Spleen (tissue), 7 donors: ENCODE measurements at regions not wholly inside any gene's neighbourhood (a gene's known extent, or its start where the extent isn't known, plus 50 kb on each side); places are given as distances from the start of the nearest gene placed in this dataset.

Experiments
- CTCF ChIP-seq, 11 experiments: fragments of 200-600 bp in 7 of 11; fragments of 450-650 bp in 4 of 11; sonication (generic) in 4 of 11; IDR thresholded peaks in 8 of 11; conservative IDR thresholded peaks in 3 of 11; 1 replicate in 7 of 11; 2 replicates in 4 of 11; pipeline versions ENCODE4 v1.4.0 to v1.8.0; 2016 to 2021; ENCODE audit warnings: antibody characterized with exemption in 11 of 11, inconsistent platforms in 4 of 11, mild to moderate bottlenecking in 1 of 11
- POLR2A ChIP-seq, 3 donors: fragments of 450-650 bp; IDR thresholded peaks; one replicate each; pipeline ENCODE4 v1.5.1; 2017; ENCODE audit warnings: antibody characterized with exemption in 3 of 3, mild to moderate bottlenecking in 1 of 3
- donor health status: DM: no; HTN: no; CAD: no; lungs with moderate emphysema.
- donor health status: DM: no; HTN: no; CAD: no.
- donor health status: DM: no; HTN: no; CAD: no.

GRCh38 chr3:72087420-72087819 is 302.5 kb upstream of the PROK2 start:
- TF ChIP-seq CTCF (IDR thresholded peaks at IDR 0.05 in 8 of 11, conservative IDR thresholded peaks at IDR 0.05 in 3 of 11) (no peak), POLR2A (IDR thresholded peaks at IDR 0.05) (no peak)
